WI38 (cell line): ENCODE measurements at regions not wholly inside any gene's neighbourhood (a gene's known extent, or its start where the extent isn't known, plus 50 kb on each side); places are given as distances from the start of the nearest gene placed in this dataset.

ENCODE experiments used
- H3K4me3 ChIP-seq: 2 replicates; pipeline ENCODE4 v1.5.1; 2011; ENCODE audit warnings: low read depth, mild to moderate bottlenecking, control low read depth, low read length
- TF ChIP-seq, protein P1 (sequence below): IDR thresholded peaks from 2 replicates; pipeline ENCODE4 v1.5.1; 2012; ENCODE audit warnings: low read depth, mild to moderate bottlenecking, control low read depth, low read length

DNA sequence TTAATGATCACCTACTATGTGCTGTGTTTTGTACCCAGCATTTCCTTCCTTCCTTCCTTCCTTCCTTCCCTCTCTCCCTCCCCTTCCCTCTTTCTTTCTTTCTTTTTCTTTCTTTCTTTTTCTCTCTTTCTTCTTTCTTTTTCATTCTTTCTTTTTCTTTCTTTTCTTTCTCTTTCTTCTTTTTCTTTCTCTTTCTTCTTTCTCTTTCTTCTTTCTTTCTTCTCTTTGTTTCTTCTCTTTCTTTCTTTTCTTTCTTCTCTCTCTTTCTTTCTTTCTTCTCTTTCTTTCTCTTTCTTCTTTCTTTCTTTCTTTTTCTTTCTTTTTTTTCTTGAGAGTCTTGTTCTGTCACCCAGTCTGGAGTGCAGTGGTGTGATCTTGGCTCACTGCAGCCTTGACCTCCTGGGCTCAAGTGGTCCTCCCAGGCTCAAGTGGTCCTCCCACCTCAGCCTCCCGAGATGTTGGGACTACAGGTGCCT lies 165.7 kb upstream of the MVB12B start:
- TF ChIP-seq, protein P1, sequence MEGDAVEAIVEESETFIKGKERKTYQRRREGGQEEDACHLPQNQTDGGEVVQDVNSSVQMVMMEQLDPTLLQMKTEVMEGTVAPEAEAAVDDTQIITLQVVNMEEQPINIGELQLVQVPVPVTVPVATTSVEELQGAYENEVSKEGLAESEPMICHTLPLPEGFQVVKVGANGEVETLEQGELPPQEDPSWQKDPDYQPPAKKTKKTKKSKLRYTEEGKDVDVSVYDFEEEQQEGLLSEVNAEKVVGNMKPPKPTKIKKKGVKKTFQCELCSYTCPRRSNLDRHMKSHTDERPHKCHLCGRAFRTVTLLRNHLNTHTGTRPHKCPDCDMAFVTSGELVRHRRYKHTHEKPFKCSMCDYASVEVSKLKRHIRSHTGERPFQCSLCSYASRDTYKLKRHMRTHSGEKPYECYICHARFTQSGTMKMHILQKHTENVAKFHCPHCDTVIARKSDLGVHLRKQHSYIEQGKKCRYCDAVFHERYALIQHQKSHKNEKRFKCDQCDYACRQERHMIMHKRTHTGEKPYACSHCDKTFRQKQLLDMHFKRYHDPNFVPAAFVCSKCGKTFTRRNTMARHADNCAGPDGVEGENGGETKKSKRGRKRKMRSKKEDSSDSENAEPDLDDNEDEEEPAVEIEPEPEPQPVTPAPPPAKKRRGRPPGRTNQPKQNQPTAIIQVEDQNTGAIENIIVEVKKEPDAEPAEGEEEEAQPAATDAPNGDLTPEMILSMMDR = no peak
- no peak overlapping the region for H3K4me3 ChIP-seq

DNA sequence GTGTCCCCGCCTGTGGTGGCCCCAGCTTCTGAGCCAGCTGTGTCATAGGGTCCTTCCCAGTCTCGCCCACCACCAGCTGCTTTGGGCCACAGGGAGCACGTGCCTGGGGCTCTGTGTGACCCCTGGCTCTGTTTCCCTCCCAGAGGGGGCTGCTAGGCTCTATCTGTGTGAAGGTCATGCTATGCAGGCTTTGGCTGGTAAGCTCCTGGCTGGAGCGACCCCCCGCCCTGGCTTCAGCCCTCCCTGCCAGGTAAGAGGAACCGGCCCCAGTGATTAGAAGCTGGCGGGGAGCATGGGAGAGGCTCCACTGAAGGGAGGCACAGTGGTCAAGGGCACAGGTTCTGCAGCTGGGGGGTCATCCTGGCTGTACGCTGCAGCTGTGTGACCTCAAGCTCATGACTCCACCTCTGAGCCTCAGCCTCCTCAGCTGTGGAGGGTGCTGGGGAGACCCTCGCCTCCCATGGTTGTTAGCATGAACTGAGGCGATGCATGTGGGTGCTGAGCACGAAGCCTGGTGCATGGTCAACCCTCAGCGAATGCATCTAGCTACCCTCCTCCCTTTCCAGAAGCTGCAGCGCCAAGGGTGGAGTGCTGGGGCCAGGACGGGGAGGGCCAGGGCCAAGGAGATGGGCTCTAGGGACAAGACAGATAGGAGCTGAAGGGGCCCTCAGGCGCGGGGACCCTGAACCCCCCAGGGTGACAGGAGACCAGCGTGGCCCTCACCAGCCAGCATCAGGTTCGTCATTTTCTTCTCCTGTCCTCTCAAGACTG lies 163.8 kb upstream of the MVB12B start:
- H3K4me3 ChIP-seq = no peak overlapping the region
- TF ChIP-seq, protein P1 = no peak

DNA sequence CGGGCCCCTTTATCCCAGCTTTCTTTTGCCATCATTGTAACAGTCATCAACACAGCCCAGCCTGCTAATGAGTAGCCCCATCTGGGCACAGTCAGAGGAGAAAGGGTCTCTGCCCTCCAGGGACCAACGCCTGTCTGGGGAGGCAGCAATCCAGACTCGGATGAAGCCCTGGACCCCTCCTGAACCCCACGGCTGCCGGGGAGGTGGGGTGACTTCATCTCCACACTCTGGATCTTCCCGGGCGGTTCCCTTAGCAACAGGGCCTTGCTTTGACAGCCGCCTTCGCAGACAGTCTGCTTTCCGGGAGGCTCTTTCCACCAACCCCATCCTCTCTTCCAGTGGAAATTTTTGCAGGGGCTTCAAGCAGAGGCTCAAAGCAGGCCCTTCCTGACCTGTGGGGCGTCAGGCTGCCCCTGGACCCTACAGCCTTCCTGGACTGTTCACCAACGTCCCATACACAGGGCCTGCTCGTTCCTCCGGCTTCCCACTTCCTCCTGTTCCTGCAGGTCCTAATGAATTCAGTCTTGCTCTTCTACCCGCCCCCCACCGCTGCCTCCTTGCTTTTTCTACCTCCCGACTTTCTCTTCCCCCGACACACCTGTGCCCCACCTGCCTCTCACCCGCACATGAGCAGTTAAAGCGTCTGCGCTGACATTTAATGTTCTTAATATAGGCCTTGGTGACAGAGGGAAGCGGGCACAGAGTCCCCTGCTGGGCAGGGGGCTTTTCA lies 161.7 kb upstream of the MVB12B start:
- no peak overlapping the region for H3K4me3 ChIP-seq
- TF ChIP-seq, protein P1 = no peak

DNA sequence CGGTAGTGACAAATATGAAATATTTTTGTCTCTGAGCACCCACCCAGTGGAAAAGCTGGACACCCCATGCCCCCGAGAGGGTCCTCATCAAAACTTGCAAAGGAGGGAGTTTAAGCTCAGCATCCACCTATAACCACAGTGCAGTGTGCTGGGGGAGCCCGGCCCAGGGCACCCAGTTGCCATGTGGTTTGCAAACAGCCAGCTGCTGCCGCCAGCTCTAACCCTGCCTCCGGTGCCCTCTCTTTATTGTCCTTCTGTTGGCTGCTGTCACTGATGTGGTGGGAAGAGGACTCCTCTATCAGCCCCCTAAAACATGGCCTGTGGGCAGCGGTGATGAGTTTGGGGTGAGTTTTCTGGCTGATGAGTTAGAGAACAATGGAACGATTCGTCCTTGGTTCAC lies 160.9 kb upstream of the MVB12B start:
- TF ChIP-seq, protein P1 = no peak
- no peak overlapping the region for H3K4me3 ChIP-seq

DNA sequence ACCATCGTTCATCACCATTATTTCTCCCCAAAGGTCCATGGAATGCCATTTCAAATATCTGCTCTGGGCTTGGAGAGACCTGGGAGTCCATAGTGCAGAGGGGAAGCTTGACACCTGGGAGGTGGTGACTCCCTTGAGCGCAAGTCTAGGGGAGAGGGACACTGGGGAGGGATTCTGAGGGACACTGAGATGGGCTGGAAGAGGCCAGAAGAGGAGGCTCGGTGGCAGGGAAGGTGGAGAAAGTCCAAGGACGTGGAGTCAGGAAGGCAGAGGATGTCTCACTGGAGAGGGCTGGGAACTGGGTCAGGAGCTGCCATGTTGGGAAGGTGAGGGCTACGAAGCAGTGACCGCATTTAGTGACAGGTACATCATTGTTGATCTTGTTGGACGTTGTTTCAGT lies 160.3 kb upstream of the MVB12B start:
- TF ChIP-seq, protein P1 = no peak
- H3K4me3 ChIP-seq = no peak overlapping the region

DNA sequence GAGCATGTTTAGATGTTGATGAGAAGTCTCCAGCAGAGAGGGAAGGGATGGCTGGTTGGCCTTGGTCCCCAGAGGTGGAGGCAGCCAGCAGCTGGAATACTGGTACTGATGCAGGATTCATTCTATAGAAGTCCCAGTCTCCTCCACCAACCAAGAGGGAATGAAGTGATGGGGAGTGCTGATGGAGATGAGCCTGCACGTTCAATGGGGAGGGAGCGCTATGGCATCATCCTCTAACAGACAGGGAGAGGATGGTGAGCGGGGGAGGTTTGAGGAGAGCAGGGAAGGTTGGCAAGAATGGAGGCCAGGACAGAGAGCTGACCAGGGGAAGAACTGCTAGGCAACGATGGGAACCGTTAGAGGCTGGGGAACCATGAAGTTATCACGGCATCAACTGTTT lies 159.8 kb upstream of the MVB12B start:
- TF ChIP-seq, protein P1 = no peak
- no peak overlapping the region for H3K4me3 ChIP-seq

DNA sequence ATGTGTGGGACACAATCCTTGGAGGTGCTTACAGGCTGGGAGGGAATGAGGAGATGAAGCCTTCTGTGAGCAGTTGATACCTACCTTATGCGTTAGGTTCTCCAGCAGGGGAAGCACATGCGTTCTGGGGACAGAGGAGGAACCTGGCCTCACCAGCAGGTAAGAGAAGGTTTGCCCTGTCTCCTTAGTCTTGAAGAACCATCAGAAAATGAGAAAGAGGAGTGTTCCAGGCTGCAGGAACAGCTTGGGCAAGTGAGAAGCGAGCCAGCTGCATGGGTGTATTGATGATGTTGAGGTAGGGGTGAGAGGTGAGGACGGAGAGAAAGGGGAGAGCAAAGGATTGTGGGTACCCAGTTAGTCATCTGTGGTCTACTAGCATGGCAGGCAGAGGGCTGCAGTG lies 156.9 kb upstream of the MVB12B start:
- H3K4me3 ChIP-seq = no peak overlapping the region
- TF ChIP-seq, protein P1 = no peak
